ENCODE measurements at regions not wholly inside any gene's neighbourhood (a gene's known extent, or its start where the extent isn't known, plus 50 kb on each side); places are given as distances from the start of the nearest gene placed in this dataset.

- TF ChIP-seq E2F5 (CRISPR knock-in tag; IDR thresholded peaks at IDR 0.05) = no peak
- no peak for TF ChIP-seq E2F4 (CRISPR knock-in tag; IDR thresholded peaks at IDR 0.05; ENCODE audit: borderline replicate concordance, low read depth)
- no peak for TF ChIP-seq ZNF416 (CRISPR knock-in tag; IDR thresholded peaks at IDR 0.05)
- no peak for TF ChIP-seq ZNF281 (CRISPR knock-in tag; IDR thresholded peaks at IDR 0.05)
Observed at GRCh38 chr3:189103208-189103607, 68.6 kb upstream of the TPRG1 start (continued).

GRCh38 chr3:189108067-189108466 is 63.7 kb upstream of the TPRG1 start:
- DNase-seq (ENCODE audit: low spot score) (no peak), ATAC-seq (no peak)
- Mint-ChIP-seq H3K27ac (0 out of 2 replicates have a peak overlapping the region, but pooled peaks have one; percentile 11), H3K36me3 (no peaks in the 10 kb centered on the region), H3K9me3 (peaks cover 10% of the 10 kb centered on the region), H3K27me3 (ENCODE audit: low read depth) (no peaks in the 10 kb centered on the region), H3K4me1 (peaks cover 3% of the 10 kb centered on the region; the same call in 1 of the 2 replicates), H3K4me3 (no peak overlapping the region)
- TF ChIP-seq E2F1 (CRISPR knock-in tag; IDR thresholded peaks at IDR 0.05) (no peak), ZNF532 (CRISPR knock-in tag; IDR thresholded peaks at IDR 0.05; ENCODE audit: borderline replicate concordance) (no peak), ZNF317 (CRISPR knock-in tag; IDR thresholded peaks at IDR 0.05; ENCODE audit: borderline replicate concordance, low read depth) (no peak), ZBTB21 (CRISPR knock-in tag; IDR thresholded peaks at IDR 0.05; ENCODE audit: borderline replicate concordance) (no peak), NFATC4 (CRISPR knock-in tag; IDR thresholded peaks at IDR 0.05) (no peak)
- CTCF ChIA-PET = no interaction called here
- POLR2A ChIA-PET = no interaction called here

GRCh38 chr3:189108735-189109134 is 63.0 kb upstream of the TPRG1 start:
- ATAC-seq = peak; percentile 44
- Mint-ChIP-seq H3K27ac (no peak overlapping the region; the same call in 1 of the 2 replicates), H3K4me3 (no peak overlapping the region), H3K27me3 (ENCODE audit: low read depth) (no peaks in the 10 kb centered on the region), H3K36me3 (no peaks in the 10 kb centered on the region), H3K4me1 (peaks cover 3% of the 10 kb centered on the region; the same call in 1 of the 2 replicates), H3K9me3 (peaks cover 10% of the 10 kb centered on the region)
- CTCF ChIA-PET = no interaction called here
- TF ChIP-seq KAT7 (CRISPR knock-in tag; IDR thresholded peaks at IDR 0.05; ENCODE audit: borderline replicate concordance) = no peak
- TF ChIP-seq FOXJ3 (CRISPR knock-in tag; IDR thresholded peaks at IDR 0.05; ENCODE audit: borderline replicate concordance) = no peak
- no peak for TF ChIP-seq FOXK1 (CRISPR knock-in tag; IDR thresholded peaks at IDR 0.05)
- no peak for TF ChIP-seq CBFB (CRISPR knock-in tag; IDR thresholded peaks at IDR 0.05; ENCODE audit: low read depth)
- DNase-seq (ENCODE audit: low spot score) = no peak
- POLR2A ChIA-PET = no interaction called here

Measured in WTC11 (cell line).